Hematopoietic multipotent progenitor cell (in vitro differentiated cells): ENCODE measurements at regions not wholly inside any gene's neighbourhood (a gene's known extent, or its start where the extent isn't known, plus 50 kb on each side); places are given as distances from the start of the nearest gene placed in this dataset.
"Not testable (repeated sequence)": the region's sequence is repeated elsewhere in the genome, so short reads cannot be mapped to it uniquely, and the experiment has no call there.

Source experiments
- DNase-seq, 3 donors: peaks; one replicate each; pipeline ENCODE4 v3.0.0-alpha.2; 2011 to 2015; ENCODE audit warnings: low read depth in 2 of 3, low spot score in 2 of 3

GRCh38 chr6:11891547-11891946, 112.9 kb upstream of the ADTRP start:
- no peak for DNase-seq

- no peak for DNase-seq
Measured at GRCh38 chr6:11890849-11891248, 112.2 kb upstream of the ADTRP start.

GRCh38 chr6:11890209-11890608, 111.6 kb upstream of the ADTRP start:
- DNase-seq = no peak

- DNase-seq = no peak
Measured at GRCh38 chr6:11889572-11889971, 111.0 kb upstream of the ADTRP start.

- DNase-seq = no peak
Measured at GRCh38 chr6:11888727-11889126, 110.1 kb upstream of the ADTRP start.

GRCh38 chr6:11885159-11885558, 106.6 kb upstream of the ADTRP start:
- no peak for DNase-seq

GRCh38 chr6:11883471-11883870, 104.9 kb upstream of the ADTRP start:
- DNase-seq = not testable (repeated sequence)

GRCh38 chr6:11880156-11880555, 101.6 kb upstream of the ADTRP start:
- not testable (repeated sequence) for DNase-seq

- DNase-seq = no peak
Measured at GRCh38 chr6:11878735-11879134, 100.1 kb upstream of the ADTRP start.

- no peak for DNase-seq
Measured at GRCh38 chr6:11878029-11878428, 99.4 kb upstream of the ADTRP start.

GRCh38 chr6:11876934-11877433, 98.4 kb upstream of the ADTRP start:
- DNase-seq = no peak

- no peak for DNase-seq
Measured at GRCh38 chr6:11875325-11876109, 96.9 kb upstream of the ADTRP start.

GRCh38 chr6:11869672-11870340, 91.2 kb upstream of the ADTRP start:
- no peak for DNase-seq

- DNase-seq = no peak
Measured at GRCh38 chr6:11868392-11868791, 89.8 kb upstream of the ADTRP start.

GRCh38 chr6:11865680-11866300, 87.2 kb upstream of the ADTRP start:
- no peak for DNase-seq

GRCh38 chr6:11858439-11858838, 79.8 kb upstream of the ADTRP start:
- DNase-seq = no peak

GRCh38 chr6:11855743-11856142, 77.1 kb upstream of the ADTRP start:
- DNase-seq = no peak

GRCh38 chr6:11854408-11855165, 76.0 kb upstream of the ADTRP start:
- peak in 2 of 3 donors; percentile 29 to 68 for DNase-seq

GRCh38 chr6:11853678-11854407, 75.2 kb upstream of the ADTRP start:
- peak in 2 of 3 donors; percentile 8 to 57 for DNase-seq

GRCh38 chr6:11852061-11852651, 73.6 kb upstream of the ADTRP start:
- no peak for DNase-seq
